HepG2 (cell line): ENCODE measurements at regions not wholly inside any gene's neighbourhood (a gene's known extent, or its start where the extent isn't known, plus 50 kb on each side); places are given as distances from the start of the nearest gene placed in this dataset.

Experiments used
- POLR2AphosphoS5 ChIP-seq: IDR thresholded peaks from 2 replicates; pipeline ENCODE4 v1.6.1; 2012; ENCODE audit warnings: low read depth, low read length
- PRDM15 ChIP-seq: sonication (generic); formaldehyde crosslinking; IDR thresholded peaks from 2 replicates; pipeline ENCODE4 v1.4.0; 2020; ENCODE audit warnings: missing genetic modification reagents
- ZFX ChIP-seq: sonication (generic); formaldehyde crosslinking; IDR thresholded peaks from 2 replicates; pipeline ENCODE4 v1.4.0; 2020; ENCODE audit warnings: mild to moderate bottlenecking, low read depth, missing genetic modification reagents, moderate library complexity
- TF ChIP-seq, protein P1 (sequence below): sonication (generic); formaldehyde crosslinking; IDR thresholded peaks from 2 replicates; pipeline ENCODE4 v1.5.0; 2020; ENCODE audit warnings: mild to moderate bottlenecking, missing genetic modification reagents, moderate library complexity

DNA sequence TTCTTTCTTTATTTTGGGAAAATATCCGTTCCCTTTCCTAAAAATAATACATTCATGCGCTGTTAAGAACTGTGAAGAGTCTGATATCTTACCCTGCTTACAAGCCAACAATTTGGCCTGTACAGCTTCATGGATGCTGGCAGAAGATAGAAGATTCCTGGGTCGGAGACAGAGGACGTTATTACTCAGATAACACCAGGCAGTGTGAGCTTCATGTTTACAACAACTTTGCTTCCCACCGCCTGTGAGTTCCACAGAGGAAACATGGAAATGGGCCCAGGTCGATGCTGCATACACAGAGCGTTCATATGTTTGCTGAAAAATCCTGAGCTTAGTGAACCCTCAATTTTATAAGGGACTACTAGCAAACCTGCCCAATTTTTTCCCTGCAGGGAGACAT lies 705.6 kb upstream of the SEL1L start:
- TF ChIP-seq POLR2AphosphoS5 (no peak), ZFX (CRISPR knock-in tag) (no peak), PRDM15 (CRISPR knock-in tag) (no peak)
- TF ChIP-seq, protein P1, sequence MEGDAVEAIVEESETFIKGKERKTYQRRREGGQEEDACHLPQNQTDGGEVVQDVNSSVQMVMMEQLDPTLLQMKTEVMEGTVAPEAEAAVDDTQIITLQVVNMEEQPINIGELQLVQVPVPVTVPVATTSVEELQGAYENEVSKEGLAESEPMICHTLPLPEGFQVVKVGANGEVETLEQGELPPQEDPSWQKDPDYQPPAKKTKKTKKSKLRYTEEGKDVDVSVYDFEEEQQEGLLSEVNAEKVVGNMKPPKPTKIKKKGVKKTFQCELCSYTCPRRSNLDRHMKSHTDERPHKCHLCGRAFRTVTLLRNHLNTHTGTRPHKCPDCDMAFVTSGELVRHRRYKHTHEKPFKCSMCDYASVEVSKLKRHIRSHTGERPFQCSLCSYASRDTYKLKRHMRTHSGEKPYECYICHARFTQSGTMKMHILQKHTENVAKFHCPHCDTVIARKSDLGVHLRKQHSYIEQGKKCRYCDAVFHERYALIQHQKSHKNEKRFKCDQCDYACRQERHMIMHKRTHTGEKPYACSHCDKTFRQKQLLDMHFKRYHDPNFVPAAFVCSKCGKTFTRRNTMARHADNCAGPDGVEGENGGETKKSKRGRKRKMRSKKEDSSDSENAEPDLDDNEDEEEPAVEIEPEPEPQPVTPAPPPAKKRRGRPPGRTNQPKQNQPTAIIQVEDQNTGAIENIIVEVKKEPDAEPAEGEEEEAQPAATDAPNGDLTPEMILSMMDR (CRISPR knock-in tag) = no peak
